Glutamatergic neuron (in vitro differentiated cells): ENCODE measurements at regions not wholly inside any gene's neighbourhood (a gene's known extent, or its start where the extent isn't known, plus 50 kb on each side); places are given as distances from the start of the nearest gene placed in this dataset.

Experiments used
- DNase-seq: peaks from one replicate; pipeline ENCODE4 v3.0.0; 2022
- H3K27ac Mint-ChIP-seq: one replicate; pipeline ENCODE4 v1.8.0; 2020; ENCODE audit warnings: mild to moderate bottlenecking, mixed read lengths, inconsistent platforms; ENCODE audit not compliant: unreplicated experiment
- H3K27me3 Mint-ChIP-seq: one replicate; pipeline ENCODE4 v1.8.0; 2020; ENCODE audit warnings: mild to moderate bottlenecking, moderate library complexity, mixed read lengths, inconsistent platforms; ENCODE audit not compliant: unreplicated experiment
- H3K36me3 Mint-ChIP-seq: one replicate; pipeline ENCODE4 v1.8.0; 2020; ENCODE audit warnings: mild to moderate bottlenecking, mixed read lengths, inconsistent platforms; ENCODE audit not compliant: unreplicated experiment
- H3K4me1 Mint-ChIP-seq: one replicate; pipeline ENCODE4 v1.8.0; 2020; ENCODE audit warnings: mild to moderate bottlenecking, low read depth, mixed read lengths, inconsistent platforms; ENCODE audit not compliant: unreplicated experiment
- H3K4me3 Mint-ChIP-seq: one replicate; pipeline ENCODE4 v1.8.0; 2020; ENCODE audit warnings: mild to moderate bottlenecking, mixed read lengths, inconsistent platforms; ENCODE audit not compliant: unreplicated experiment
- H3K9me3 Mint-ChIP-seq: one replicate; pipeline ENCODE4 v1.8.0; 2020; ENCODE audit warnings: mild to moderate bottlenecking, moderate library complexity, mixed read lengths, inconsistent platforms; ENCODE audit not compliant: unreplicated experiment
- CTCF ChIP-seq: fragments of 200-600 bp; sonication (generic); IDR thresholded peaks from one replicate; pipeline ENCODE4 v1.5.0; 2021; ENCODE audit not compliant: partially characterized antibody, unreplicated experiment

- H3K9me3 Mint-ChIP-seq: no peaks in the 10 kb centered on the region
- H3K27ac Mint-ChIP-seq: no peak overlapping the region
- no peak for DNase-seq
- H3K27me3 Mint-ChIP-seq: peaks cover 2% of the 10 kb centered on the region
- no peak overlapping the region for H3K4me3 Mint-ChIP-seq
- no peaks in the 10 kb centered on the region for H3K36me3 Mint-ChIP-seq
- TF ChIP-seq CTCF: no peak
- H3K4me1 Mint-ChIP-seq: peaks cover 23% of the 10 kb centered on the region
Measured at GRCh38 chr6:21769968-21770367, 176.4 kb downstream of the SOX4 start.

- H3K4me1 Mint-ChIP-seq: peaks cover 23% of the 10 kb centered on the region
- DNase-seq: no peak
- H3K9me3 Mint-ChIP-seq: no peaks in the 10 kb centered on the region
- TF ChIP-seq CTCF: no peak
- no peaks in the 10 kb centered on the region for H3K36me3 Mint-ChIP-seq
- no peak overlapping the region for H3K27ac Mint-ChIP-seq
- H3K27me3 Mint-ChIP-seq: peaks cover 2% of the 10 kb centered on the region
- H3K4me3 Mint-ChIP-seq: no peak overlapping the region
Measured at GRCh38 chr6:21771626-21772320, 178.2 kb downstream of the SOX4 start.

GRCh38 chr6:21772477-21772876 is 178.9 kb downstream of the SOX4 start:
- peaks cover 23% of the 10 kb centered on the region for H3K4me1 Mint-ChIP-seq
- no peaks in the 10 kb centered on the region for H3K36me3 Mint-ChIP-seq
- no peak overlapping the region for H3K27ac Mint-ChIP-seq
- no peak overlapping the region for H3K4me3 Mint-ChIP-seq
- DNase-seq: no peak
- TF ChIP-seq CTCF: no peak
- no peaks in the 10 kb centered on the region for H3K9me3 Mint-ChIP-seq
- H3K27me3 Mint-ChIP-seq: peaks cover 2% of the 10 kb centered on the region

GRCh38 chr6:21772884-21773575 is 179.5 kb downstream of the SOX4 start:
- H3K9me3 Mint-ChIP-seq: no peaks in the 10 kb centered on the region
- peaks cover 23% of the 10 kb centered on the region for H3K4me1 Mint-ChIP-seq
- H3K27me3 Mint-ChIP-seq: peaks cover 2% of the 10 kb centered on the region
- H3K4me3 Mint-ChIP-seq: no peak overlapping the region
- H3K36me3 Mint-ChIP-seq: no peaks in the 10 kb centered on the region
- H3K27ac Mint-ChIP-seq: no peak overlapping the region
- no peak for DNase-seq
- no peak for TF ChIP-seq CTCF

GRCh38 chr6:21773576-21773968 is 180.0 kb downstream of the SOX4 start:
- Mint-ChIP-seq H3K36me3 (no peaks in the 10 kb centered on the region), H3K27ac (no peak overlapping the region)

More at GRCh38 chr6:21773576-21773968, 180.0 kb downstream of the SOX4 start:
- Mint-ChIP-seq H3K27me3 (peaks cover 2% of the 10 kb centered on the region), H3K4me3 (no peak overlapping the region), H3K9me3 (peaks cover under 1% of the 10 kb centered on the region), H3K4me1 (peaks cover 23% of the 10 kb centered on the region)
- TF ChIP-seq CTCF: no peak
- DNase-seq: no peak
